OCI-LY3 (cell line): ENCODE measurements at regions not wholly inside any gene's neighbourhood (a gene's known extent, or its start where the extent isn't known, plus 50 kb on each side); places are given as distances from the start of the nearest gene placed in this dataset.

ENCODE experiments used
- EZH2phosphoT487 ChIP-seq: fragments of 200-600 bp; shearing (Covaris generic); IDR thresholded peaks from 2 replicates; pipeline ENCODE4 v1.6.1; 2018; ENCODE audit warnings: antibody characterized with exemption, mixed run types, low read depth
- TF ChIP-seq, protein P1 (sequence below): fragments of 200-600, 300-600 bp; sonication (generic); IDR thresholded peaks from 2 replicates; pipeline ENCODE4 v1.5.1; 2014; ENCODE audit warnings: antibody characterized with exemption, low read length, low read depth

DNA sequence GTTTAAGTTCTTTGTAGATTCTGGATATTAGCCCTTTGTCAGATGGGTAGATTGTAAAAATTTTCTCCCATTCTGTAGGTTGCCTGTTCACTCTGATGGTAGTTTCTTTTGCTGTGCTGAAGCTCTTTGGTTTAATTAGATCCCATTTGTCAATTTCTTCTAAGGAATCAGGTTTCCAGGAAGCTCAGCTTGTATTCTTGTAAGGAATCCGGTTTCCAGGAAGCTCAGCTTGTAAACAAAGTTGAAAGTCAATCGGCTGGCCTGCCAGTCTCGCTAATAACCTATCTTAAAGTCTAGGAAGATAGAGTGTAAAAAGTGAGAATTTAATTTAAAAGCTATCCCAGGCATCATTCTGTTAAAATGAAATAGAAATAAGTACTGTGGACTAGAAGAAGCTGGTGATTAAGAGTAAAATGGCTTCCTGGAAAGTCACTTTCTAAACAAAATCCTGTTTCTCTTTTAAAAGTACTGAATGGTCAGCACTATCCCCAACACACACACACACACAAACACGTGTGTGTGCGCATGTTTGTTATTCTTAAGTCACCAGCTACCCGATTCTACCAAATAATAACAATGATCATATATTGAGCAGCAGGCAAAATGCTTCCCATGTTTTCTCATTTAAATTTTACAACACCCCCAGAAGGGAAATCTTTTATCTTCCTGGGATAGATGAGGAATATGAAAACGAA is 171.7 kb downstream of the PAPSS1 start:
- TF ChIP-seq, protein P1, sequence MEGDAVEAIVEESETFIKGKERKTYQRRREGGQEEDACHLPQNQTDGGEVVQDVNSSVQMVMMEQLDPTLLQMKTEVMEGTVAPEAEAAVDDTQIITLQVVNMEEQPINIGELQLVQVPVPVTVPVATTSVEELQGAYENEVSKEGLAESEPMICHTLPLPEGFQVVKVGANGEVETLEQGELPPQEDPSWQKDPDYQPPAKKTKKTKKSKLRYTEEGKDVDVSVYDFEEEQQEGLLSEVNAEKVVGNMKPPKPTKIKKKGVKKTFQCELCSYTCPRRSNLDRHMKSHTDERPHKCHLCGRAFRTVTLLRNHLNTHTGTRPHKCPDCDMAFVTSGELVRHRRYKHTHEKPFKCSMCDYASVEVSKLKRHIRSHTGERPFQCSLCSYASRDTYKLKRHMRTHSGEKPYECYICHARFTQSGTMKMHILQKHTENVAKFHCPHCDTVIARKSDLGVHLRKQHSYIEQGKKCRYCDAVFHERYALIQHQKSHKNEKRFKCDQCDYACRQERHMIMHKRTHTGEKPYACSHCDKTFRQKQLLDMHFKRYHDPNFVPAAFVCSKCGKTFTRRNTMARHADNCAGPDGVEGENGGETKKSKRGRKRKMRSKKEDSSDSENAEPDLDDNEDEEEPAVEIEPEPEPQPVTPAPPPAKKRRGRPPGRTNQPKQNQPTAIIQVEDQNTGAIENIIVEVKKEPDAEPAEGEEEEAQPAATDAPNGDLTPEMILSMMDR = no peak
- no peak for TF ChIP-seq EZH2phosphoT487
